Right lobe of liver (tissue), 6 donors: ENCODE measurements at regions not wholly inside any gene's neighbourhood (a gene's known extent, or its start where the extent isn't known, plus 50 kb on each side); places are given as distances from the start of the nearest gene placed in this dataset.
A peak's percentile ranks its signal among the peaks of the same experiment; 100 is the strongest.

Experiments used
- ATAC-seq, 4 donors: fragments of 200-7000 bp; cut with Tn5 transposase; one replicate each; pipeline ENCODE4 v1.9.1; 2020; ENCODE audit warnings: mild to moderate bottlenecking in 4 of 4, moderate library complexity in 4 of 4
- DNase-seq, 3 donors: peaks; one replicate each; pipeline ENCODE4 v3.0.0-alpha.2; 2020
- H3K27ac ChIP-seq, 3 donors: fragments of 200-600 bp; one replicate each; pipeline ENCODE4 v1.8.0; 2022
- H3K27me3 ChIP-seq, 2 donors: fragments of 200-600 bp; one replicate each; pipeline ENCODE4 v1.8.0; 2022
- H3K36me3 ChIP-seq, 4 donors: fragments of 200-600 bp; sonication (generic) in 1 of 4; one replicate each; pipeline versions ENCODE4 v1.5.1 to v1.8.0; 2017 to 2022; ENCODE audit warnings: control low read depth in 1 of 4
- H3K4me1 ChIP-seq, 4 donors: fragments of 200-600 bp; sonication (generic) in 1 of 4; one replicate each; pipeline versions ENCODE4 v1.5.1 to v1.8.0; 2017 to 2022; ENCODE audit warnings: control low read depth in 1 of 4
- H3K4me3 ChIP-seq, 3 donors: fragments of 200-600 bp; one replicate each; pipeline ENCODE4 v1.8.0; 2022
- H3K9me3 ChIP-seq, 4 donors: fragments of 200-600 bp; sonication (generic) in 1 of 4; one replicate each; pipeline versions ENCODE4 v1.5.1 to v1.8.0; 2017 to 2022; ENCODE audit warnings: control low read depth in 1 of 4
- POLR2A ChIP-seq: fragments of 450-650 bp; IDR thresholded peaks from one replicate; pipeline ENCODE4 v1.6.1; 2017; ENCODE audit warnings: antibody characterized with exemption, mild to moderate bottlenecking
- WGBS: methylation state at CpG from one replicate; pipeline ENCODE4 v1.1.6; 2018; ENCODE audit warnings: low coverage, low lambda C conversion rate; ENCODE audit not compliant: insufficient coverage; ENCODE audit errors: missing lambda C conversion rate; 5-methylcytosine and 5-hydroxymethylcytosine counted together
- intact Hi-C, 2 donors: fragments of 100-400 bp; cut with DNase I; formaldehyde crosslinking; loops; one replicate each; pipeline versions ENCODE4 v1.11.2 to v1.14.1; 2022
- TF ChIP-seq, protein P1 (sequence below), 4 donors: fragments of 200-600 bp in 3 of 4; fragments of 450-650 bp in 1 of 4; IDR thresholded peaks; one replicate each; pipeline versions ENCODE4 v1.5.1 to v1.8.0; 2016 to 2022; ENCODE audit warnings: antibody characterized with exemption in 4 of 4, mild to moderate bottlenecking in 2 of 4
- donor health status: DM: no; HTN: yes; CAD: no.
- donor health status: DM: no; HTN: no; CAD: no.
- donor health status: DM: no; HTN: no; CAD: no.
- donor health status: DM: no; HTN: yes; CAD: no.
- donor health status: DM: no; HTN: yes; CAD: no.

DNA sequence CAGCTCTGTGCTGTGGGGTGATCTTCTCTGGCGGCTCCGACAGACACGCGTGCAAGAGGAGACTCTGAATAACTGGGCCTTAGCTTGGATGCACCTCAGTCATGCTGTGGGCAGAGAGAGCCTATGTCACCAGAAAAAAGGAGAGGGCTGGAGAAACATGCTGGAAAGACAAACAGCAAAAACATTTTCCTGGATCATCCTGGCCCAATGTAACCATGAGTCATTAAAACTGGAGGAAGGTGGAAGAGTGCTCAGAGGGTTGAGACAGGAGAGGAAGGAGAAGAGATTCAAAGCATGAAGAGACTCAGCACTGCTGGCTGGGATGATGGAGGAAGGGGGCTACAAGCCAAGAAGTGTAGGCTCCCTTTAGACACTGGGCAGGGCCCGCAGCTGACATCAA, 292.0 kb downstream of the CDH26 start:
- Histone ChIP-seq H3K4me3 (no peak overlapping the region), H3K9me3 (no peaks in the 10 kb centered on the region), H3K27me3 (no peaks in the 10 kb centered on the region), H3K36me3 (no peaks in the 10 kb centered on the region), H3K27ac (no peak overlapping the region), H3K4me1 (no peaks in the 10 kb centered on the region)
- no peak for ATAC-seq
- no peak for DNase-seq
- TF ChIP-seq POLR2A: no peak
- TF ChIP-seq, protein P1, sequence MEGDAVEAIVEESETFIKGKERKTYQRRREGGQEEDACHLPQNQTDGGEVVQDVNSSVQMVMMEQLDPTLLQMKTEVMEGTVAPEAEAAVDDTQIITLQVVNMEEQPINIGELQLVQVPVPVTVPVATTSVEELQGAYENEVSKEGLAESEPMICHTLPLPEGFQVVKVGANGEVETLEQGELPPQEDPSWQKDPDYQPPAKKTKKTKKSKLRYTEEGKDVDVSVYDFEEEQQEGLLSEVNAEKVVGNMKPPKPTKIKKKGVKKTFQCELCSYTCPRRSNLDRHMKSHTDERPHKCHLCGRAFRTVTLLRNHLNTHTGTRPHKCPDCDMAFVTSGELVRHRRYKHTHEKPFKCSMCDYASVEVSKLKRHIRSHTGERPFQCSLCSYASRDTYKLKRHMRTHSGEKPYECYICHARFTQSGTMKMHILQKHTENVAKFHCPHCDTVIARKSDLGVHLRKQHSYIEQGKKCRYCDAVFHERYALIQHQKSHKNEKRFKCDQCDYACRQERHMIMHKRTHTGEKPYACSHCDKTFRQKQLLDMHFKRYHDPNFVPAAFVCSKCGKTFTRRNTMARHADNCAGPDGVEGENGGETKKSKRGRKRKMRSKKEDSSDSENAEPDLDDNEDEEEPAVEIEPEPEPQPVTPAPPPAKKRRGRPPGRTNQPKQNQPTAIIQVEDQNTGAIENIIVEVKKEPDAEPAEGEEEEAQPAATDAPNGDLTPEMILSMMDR (IDR thresholded peaks at IDR 0.05): no peak
- intact Hi-C loops: loop anchor here in 1 of 2 donors (10.0 kb wide), 1 partner anchor 185 kb away; no protein-coding TSS in a partner anchor
- WGBS: 93% methylated on average over 5 of the region's 5 CpGs

- H3K27me3 ChIP-seq: no peaks in the 10 kb centered on the region
Observed at GRCh38 chr20:60252866-60253265, 294.6 kb downstream of the CDH26 start.

DNA sequence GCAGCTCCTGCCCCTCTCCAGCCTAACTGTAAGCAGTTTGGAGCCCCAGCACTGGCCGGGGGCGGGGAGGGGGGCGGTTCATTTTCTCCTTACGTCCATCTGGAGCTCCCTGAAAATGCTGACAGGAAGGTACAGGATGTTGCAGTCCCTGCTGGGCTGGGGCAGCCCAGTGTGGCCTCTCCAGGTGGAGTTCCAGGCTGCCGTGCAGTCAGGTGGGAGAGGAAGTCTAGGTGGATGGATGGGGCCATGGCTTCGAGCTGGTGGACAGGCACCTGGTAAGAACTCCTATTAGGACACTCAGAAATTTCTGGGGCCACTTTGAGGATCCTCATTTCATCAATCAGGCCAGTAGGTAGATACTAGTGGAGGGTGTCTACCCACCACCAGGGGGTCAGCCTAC, 295.2 kb downstream of the CDH26 start:
- DNase-seq: no peak
- Histone ChIP-seq H3K27ac (no peak overlapping the region), H3K4me3 (no peak overlapping the region), H3K27me3 (no peaks in the 10 kb centered on the region), H3K36me3 (no peaks in the 10 kb centered on the region), H3K4me1 (peaks cover 0 to 4% (median 0%) of the 10 kb centered on the region in 4 donors), H3K9me3 (no peaks in the 10 kb centered on the region)
- no CpG with 5 or more reads among the region's 6 CpGs for WGBS
- intact Hi-C loops: loop anchor here in 1 of 2 donors (10.0 kb wide), 1 partner anchor 189 kb away; no protein-coding TSS in a partner anchor
- no peak for ATAC-seq
- no peak for TF ChIP-seq POLR2A
- TF ChIP-seq, protein P1 (IDR thresholded peaks at IDR 0.05): no peak

More at GRCh38 chr20:60252866-60253265, 294.6 kb downstream of the CDH26 start:
- no peaks in the 10 kb centered on the region for H3K36me3 ChIP-seq
- intact Hi-C loops: loop anchor here in 1 of 2 donors (10.0 kb wide), 1 partner anchor 188 kb away; no protein-coding TSS in a partner anchor
- H3K27ac ChIP-seq: no peak overlapping the region
- H3K4me1 ChIP-seq: peaks cover 0 to 4% (median 0%) of the 10 kb centered on the region in 4 donors
- H3K9me3 ChIP-seq: no peaks in the 10 kb centered on the region
- H3K4me3 ChIP-seq: no peak overlapping the region
- 66% methylated on average over 2 of the region's 2 CpGs for WGBS
- DNase-seq: no peak
- no peak for ATAC-seq
- TF ChIP-seq POLR2A: no peak
- TF ChIP-seq, protein P1 (IDR thresholded peaks at IDR 0.05): no peak

DNA sequence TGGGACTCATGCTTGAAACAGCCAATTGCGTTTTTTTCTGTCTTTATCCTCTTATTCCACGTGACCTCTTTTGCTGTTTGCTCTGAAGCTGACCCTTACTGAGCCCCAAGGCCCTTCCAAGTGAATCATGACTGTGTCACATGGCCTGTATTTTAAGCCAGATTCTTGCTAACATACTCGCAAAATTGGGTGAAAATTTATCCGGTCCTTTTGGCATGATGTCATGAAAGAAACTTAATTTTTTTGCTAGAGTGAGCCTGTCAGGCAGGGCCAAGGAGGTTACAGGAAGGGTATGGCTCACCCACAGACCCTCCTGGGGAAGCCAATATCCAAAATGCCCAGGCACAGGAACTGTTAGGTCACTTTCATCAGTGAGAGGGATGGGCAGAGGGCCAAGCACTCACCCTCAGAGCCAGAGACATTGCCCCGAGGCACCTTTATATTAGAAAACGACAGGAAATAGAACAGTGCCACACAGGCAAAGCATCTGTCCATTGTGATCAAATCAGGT, 296.7 kb downstream of the CDH26 start:
- ATAC-seq: peak; percentile 26 to 68 (median 56)

More for the DNA sequence above, 296.7 kb downstream of the CDH26 start:
- Histone ChIP-seq H3K4me1 (peaks cover 0 to 4% (median 0%) of the 10 kb centered on the region in 4 donors), H3K27ac (peak overlapping the region in 1 of 3 donors; percentile 24), H3K9me3 (no peaks in the 10 kb centered on the region), H3K4me3 (no peak overlapping the region), H3K27me3 (no peaks in the 10 kb centered on the region), H3K36me3 (no peaks in the 10 kb centered on the region)
- intact Hi-C loops: loop anchor here in 1 of 2 donors (10.0 kb wide), 1 partner anchor 190 kb away; no protein-coding TSS in a partner anchor
- 26% methylated on average over 6 of the region's 6 CpGs for WGBS
- no peak for DNase-seq
- no peak for TF ChIP-seq POLR2A
- TF ChIP-seq, protein P1 (IDR thresholded peaks at IDR 0.05): no peak
